NT2/D1 (cell line): ENCODE measurements at regions not wholly inside any gene's neighbourhood (a gene's known extent, or its start where the extent isn't known, plus 50 kb on each side); places are given as distances from the start of the nearest gene placed in this dataset.

Experiments used
- SUZ12 ChIP-seq: IDR thresholded peaks from 2 replicates; pipeline ENCODE4 v1.6.1; 2011; ENCODE audit not compliant: insufficient read length, insufficient read depth; ENCODE audit errors: extremely low read depth
- YY1 ChIP-seq: IDR thresholded peaks from 2 replicates; pipeline ENCODE4 v1.6.1; 2011; ENCODE audit not compliant: insufficient read length, insufficient read depth
- ZNF274 ChIP-seq: IDR thresholded peaks from 2 replicates; pipeline ENCODE4 v1.6.1; 2011; ENCODE audit warnings: mild to moderate bottlenecking, low read depth, low read length

- TF ChIP-seq ZNF274: no peak
- no peak for TF ChIP-seq SUZ12
- TF ChIP-seq YY1: no peak
Observed at GRCh38 chr17:55612691-55613141, 101.5 kb upstream of the SMIM36 start.
